HG02678 (cell line): ENCODE measurements at regions not wholly inside any gene's neighbourhood (a gene's known extent, or its start where the extent isn't known, plus 50 kb on each side); places are given as distances from the start of the nearest gene placed in this dataset.

ENCODE experiments used
- ATAC-seq: cut with Tn5 transposase; IDR thresholded peaks from one replicate; pipeline ENCODE4 v1.9.1; 2021; ENCODE audit warnings: mild to moderate bottlenecking, moderate library complexity; ENCODE audit not compliant: unreplicated experiment

GRCh38 chr18:71597219-71597618 is 946.9 kb downstream of the CBLN2 start:
- ATAC-seq = no peak

DNA sequence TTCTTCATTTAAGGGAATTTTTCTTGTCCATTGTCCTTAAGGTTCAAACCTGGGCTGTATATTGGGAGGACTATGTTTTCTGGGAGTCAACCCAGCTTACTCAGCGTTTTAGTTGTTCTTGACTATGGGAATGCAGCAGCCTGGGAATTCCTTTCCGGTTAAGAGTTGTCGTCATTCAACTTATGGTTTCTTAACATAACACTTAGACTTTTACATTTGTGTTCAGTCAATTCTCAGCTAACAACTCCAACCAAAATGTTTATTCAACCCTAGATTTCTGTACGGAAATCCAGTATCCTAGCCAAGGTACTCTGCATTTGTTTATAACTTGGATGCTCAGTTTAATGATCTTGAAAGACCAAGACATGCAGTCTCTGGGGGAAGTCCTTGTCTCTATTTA is 960.9 kb downstream of the CBLN2 start:
- ATAC-seq = no peak

DNA sequence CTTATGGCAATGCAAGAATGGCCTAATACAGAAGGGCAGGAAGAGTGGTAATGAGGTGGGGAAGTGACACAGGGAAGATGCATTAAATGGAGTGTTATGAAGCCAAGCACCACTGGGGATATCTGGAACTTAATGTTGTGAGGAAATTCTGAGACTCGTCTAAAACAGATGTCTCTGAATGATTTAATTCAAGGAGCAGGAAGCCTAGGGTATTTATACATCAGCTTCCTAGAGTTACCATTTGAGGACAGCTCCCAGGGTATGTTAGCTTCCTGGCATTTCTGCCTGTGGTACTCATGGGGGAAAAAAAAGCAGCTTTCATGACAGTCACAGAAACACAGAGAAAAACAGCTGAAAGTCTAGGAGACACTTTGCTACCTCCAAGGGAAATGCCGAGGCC is 989.5 kb downstream of the CBLN2 start:
- ATAC-seq = no peak

DNA sequence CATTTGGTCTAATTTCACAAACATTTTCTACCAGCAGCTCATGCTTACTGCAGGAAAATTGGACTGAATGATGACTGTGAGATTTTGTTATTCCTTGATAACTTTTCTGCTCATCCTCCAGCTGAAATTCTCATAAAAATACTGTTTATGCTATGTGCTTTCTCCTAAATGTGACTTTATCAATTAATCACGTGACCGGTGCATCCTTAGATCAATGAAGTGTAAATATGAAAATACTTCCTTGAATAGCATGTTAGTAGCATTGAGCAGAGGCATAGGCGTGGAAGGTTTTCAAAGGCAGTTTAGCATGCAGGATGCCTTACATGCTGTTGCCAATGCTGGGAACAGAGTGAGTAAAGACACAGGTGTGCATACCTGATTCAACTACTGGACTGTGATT is 1002.5 kb downstream of the CBLN2 start:
- ATAC-seq = no peak

DNA sequence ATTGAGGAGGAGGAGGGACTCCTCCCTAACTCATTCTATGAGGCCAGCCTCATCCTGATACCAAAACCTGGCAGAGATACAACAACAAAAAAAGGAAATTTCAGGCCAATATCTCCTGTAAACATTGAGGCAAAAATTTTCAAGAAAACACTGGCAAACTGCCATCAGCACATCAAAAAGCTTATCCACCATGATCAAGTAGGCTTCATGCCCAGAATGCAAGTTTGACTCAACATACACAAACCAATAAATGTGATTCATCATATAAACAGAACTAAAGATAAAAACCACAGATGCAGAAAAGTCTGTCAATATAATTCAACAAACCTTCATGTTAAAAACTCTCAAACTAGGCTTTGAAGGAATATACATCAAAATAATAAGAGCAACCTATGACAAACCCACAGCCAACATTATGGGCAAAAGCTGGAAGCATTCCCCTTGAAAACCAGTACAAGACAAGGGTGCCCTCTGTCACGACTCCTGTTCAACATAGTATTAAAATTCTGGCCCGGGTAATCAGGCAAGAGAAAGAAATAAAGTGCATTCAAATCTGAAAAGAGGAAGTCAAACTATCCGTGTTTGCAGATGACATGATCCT is 1014.3 kb downstream of the CBLN2 start:
- ATAC-seq = no peak

DNA sequence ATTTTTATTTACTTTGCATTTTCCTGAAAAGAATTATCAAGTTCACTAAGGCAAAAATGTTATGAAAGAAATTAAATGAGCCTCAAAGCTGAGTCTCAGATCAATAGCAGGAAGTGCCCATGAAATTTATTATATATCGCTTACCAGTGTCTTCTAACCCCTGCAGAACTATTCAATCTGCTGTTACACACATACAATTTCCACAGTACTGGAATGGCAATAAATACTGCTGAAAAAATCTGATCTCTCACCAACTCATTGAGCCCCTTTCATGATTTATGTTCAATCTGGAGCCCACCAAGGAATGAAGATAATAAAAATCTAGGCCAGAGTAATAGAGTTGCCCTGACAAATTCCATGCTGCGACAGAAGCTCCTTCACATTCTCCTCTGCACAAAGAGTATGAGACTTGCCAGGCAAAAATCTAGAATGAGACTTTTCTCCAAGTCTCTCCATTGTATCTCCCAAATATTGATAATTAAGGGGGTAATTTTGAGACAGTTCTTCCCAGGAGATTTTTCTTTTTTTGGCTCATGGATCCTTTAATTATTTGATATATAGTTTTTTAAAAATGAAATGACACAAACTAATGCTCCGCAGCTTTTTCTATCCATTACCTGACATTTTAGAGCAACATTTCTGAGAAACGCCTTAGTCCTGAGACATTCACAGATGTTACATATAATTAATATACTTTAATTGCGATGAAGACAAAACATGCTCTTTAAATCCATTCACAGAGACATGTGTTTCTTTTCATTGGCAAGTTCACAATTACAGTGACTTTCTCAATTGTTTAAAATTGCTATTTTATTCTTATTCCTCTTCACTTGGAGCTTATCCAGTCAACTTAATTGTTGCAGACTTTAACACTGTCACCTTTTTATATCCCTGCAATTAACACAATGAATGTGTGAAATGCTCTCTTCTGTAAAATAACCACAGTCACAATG is 1020.4 kb downstream of the CBLN2 start:
- no peak for ATAC-seq

DNA sequence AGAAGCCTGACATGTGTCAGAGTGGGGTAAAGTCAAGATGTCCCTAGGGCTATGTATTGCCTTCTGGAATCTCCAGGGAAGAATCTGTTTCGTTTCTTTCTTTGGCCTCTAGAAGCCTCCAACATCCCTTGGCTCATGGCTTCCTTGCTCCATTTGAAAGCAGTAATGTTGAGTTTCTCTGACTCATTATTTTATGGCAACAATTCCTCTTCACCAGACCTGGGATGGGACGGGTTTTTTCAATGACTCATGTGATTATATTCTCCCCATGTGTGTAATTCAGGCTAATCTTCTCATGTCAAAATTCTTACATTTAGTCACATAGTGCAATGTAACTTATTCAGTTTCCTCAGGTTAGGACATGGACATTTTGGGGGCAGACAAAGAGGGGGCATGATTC is 1038.6 kb downstream of the CBLN2 start:
- ATAC-seq = no peak

DNA sequence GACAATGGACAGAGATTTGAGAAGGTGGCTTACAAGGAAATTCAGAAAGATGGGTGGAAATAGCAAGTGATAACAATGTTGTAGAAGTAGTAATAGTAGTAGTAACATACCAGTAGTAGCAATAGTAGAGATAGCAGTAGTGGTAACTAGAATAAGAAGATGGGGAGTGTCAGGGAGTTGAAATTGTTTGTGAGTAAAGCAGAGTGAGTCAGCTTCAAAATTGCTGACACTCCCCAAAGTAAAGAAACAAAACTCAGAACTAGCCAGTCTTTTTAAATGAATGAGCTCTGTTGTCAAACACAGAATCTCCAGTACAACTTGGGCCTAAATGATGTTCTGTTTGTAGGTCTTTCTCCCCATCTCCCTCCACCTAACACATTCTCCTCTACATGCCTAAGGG is 1040.9 kb downstream of the CBLN2 start:
- no peak for ATAC-seq

DNA sequence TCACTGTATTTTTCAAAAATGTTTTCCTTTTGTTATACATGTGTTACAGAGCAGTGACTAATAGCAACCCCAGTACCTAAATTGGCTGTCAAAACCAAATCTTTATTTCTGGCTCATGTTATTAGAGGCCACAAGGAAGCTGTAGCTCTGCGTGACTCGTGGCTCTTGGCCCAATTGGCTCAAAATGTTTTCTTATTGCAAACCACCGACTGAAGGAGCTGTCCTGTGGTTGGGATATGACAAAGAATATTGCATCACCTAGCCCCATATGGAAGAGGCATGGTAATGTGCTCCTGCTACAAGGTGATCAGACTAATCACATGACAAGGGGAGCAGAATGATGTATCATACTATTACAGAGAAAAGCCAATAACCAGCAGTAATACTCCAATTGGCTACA is 1058.5 kb downstream of the CBLN2 start:
- no peak for ATAC-seq

- no peak for ATAC-seq
Observed at GRCh38 chr18:71471963-71472725, 1072.0 kb downstream of the CBLN2 start.

DNA sequence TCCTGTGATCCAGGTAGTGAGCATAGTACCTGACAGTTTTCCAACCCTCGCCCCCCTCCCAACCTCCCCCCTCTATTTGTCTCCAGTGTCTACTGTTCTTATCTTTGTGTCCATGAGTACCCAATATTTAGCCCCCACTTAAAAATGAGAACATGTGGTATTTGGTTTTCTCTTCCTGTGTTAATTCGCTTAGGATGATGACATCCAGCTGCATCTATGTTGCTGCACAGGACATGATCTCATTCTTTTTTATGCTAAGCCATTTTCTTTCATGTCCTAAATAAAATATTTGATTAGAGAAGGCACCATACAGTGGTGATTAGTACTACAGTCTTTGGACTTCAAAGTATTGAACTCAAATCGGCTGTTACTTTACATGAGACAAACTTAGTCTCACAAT is 1087.9 kb downstream of the CBLN2 start:
- no peak for ATAC-seq

GRCh38 chr18:71450257-71450656 is 1093.9 kb downstream of the CBLN2 start:
- ATAC-seq = no peak

DNA sequence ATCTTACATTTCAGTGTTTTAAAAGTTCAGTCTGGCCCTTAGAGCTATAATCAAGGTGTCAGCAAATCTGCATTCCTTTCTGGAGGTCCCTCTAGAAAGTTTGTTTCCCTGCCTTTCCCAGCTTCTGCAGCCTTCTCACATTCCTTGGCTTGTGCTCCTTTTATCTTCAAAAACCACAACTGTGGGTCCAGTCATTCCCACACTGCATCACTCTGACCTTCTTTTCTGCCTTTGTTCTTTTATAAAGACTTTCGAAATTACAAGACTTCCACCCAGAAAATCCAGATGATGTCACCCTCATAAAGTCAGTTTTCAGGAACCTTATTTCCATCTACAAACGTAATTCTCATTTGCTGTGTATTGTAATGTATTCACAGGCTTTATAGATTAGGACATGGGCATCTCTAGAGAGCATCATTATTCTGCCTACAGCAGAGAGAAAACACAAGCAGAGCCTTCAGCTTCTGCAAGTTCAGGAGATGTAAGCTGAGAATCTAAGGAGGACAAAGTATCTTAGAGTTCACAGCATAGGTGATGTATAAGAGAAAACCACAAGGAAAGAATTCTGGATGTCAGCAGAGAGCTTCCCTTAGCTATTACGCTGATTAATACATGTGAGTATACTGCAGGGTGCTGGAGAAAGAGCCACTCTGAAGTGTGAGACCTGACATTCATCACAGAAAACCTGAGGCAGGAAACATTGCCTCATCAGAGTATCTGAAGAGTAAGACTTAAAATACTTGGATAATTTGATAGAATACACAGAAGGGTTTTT is 1100.2 kb downstream of the CBLN2 start:
- no peak for ATAC-seq

DNA sequence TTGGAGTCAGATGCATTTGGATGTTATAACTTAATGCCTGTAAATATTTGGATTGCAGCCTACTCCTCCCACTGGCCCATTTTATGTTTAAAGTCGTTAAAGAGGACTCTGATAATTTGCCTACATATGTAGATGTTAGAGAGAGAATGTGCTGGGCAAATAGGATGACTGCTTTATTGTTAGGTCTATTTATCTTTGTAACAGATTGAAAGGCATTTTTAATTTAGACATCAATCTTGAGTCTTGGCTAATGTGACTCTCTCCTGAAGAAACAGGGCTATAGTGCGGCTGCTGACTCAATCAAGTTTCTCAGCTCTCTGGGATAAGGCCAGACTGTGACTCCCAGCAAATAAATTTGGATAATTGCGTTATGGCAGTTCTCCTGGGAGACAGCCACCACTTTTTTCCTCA is 1101.4 kb downstream of the CBLN2 start:
- ATAC-seq = no peak

- no peak for ATAC-seq
Observed at GRCh38 chr18:71441156-71441555, 1103.0 kb downstream of the CBLN2 start.

- ATAC-seq = no peak
Observed at GRCh38 chr18:71437511-71437910, 1106.6 kb downstream of the CBLN2 start.

GRCh38 chr18:71433373-71433772 is 1110.8 kb downstream of the CBLN2 start:
- no peak for ATAC-seq

GRCh38 chr18:71431689-71432088 is 1112.5 kb downstream of the CBLN2 start:
- no peak for ATAC-seq

DNA sequence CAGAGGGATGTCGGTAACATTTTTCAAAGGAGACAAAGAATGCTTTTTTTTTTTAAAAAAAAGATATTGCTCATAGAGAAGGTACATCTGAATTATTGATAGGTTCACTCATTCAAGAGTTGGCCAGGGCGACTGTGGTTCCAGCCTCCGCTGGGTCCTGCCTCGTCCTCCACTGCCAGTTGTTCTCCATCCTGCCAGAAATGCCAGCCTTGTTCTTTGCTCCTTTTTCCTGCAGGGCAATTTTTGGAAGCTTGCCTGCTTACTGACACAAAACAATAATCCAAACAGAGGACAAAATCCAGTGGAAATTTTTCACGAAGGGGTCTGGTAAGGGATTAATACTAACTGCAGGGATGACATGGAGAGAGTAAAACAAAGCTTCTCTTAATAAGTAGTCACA is 1113.0 kb downstream of the CBLN2 start:
- ATAC-seq = no peak

- no peak for ATAC-seq
Observed at GRCh38 chr18:71426441-71426840, 1117.7 kb downstream of the CBLN2 start.
